HEK293T (cell line): ENCODE measurements at regions not wholly inside any gene's neighbourhood (a gene's known extent, or its start where the extent isn't known, plus 50 kb on each side); places are given as distances from the start of the nearest gene placed in this dataset.

Experiments used
- ARNT ChIP-seq: fragments of 450-650 bp; IDR thresholded peaks from 2 replicates; pipeline ENCODE4 v1.6.1; 2017; ENCODE audit warnings: mild to moderate bottlenecking
- BHLHE40 ChIP-seq: fragments of 450-650 bp; IDR thresholded peaks from 2 replicates; pipeline ENCODE4 v1.6.1; 2016; ENCODE audit warnings: mild to moderate bottlenecking, moderate library complexity, borderline replicate concordance
- FOXA1 ChIP-seq: fragments of 450-650 bp; IDR thresholded peaks from 2 replicates; pipeline ENCODE4 v1.6.1; 2016; ENCODE audit warnings: mild to moderate bottlenecking
- SP1 ChIP-seq: fragments of 450-650 bp; IDR thresholded peaks from 2 replicates; pipeline ENCODE4 v1.6.1; 2017
- SUZ12 ChIP-seq: fragments of 450-650 bp; IDR thresholded peaks from 2 replicates; pipeline ENCODE4 v1.6.1; 2016; ENCODE audit warnings: mild to moderate bottlenecking
- TF ChIP-seq, protein P1 (sequence below): fragments of 450-650 bp; IDR thresholded peaks from 2 replicates; pipeline ENCODE4 v1.6.1; 2016

DNA sequence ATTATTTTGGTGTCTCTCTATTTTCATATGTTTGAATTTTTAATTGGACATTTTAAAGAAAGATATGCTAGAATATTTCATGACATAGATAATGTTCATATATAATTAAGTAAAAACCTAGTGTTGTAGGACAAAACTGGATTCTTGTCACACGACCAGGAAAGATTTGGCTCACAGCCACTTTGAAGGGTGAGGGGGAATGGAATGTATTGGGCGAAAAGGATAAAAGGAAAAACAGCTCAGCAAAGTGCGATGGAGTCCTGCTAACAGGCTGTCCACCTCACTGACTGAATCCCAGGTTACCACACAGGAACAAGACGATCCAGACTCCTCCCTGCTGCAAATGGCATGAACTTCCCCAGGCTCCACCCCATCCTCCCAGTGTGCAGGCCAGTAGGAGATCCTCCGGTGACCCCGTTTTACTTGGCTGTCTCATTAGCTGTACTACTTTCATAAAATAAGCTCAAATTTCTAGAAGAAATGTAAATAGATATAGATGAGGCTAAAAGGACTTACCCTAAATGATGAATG is 186.2 kb downstream of the CD47 start:
- no peak for TF ChIP-seq ARNT
- TF ChIP-seq, protein P1, sequence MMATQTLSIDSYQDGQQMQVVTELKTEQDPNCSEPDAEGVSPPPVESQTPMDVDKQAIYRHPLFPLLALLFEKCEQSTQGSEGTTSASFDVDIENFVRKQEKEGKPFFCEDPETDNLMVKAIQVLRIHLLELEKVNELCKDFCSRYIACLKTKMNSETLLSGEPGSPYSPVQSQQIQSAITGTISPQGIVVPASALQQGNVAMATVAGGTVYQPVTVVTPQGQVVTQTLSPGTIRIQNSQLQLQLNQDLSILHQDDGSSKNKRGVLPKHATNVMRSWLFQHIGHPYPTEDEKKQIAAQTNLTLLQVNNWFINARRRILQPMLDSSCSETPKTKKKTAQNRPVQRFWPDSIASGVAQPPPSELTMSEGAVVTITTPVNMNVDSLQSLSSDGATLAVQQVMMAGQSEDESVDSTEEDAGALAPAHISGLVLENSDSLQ = no peak
- TF ChIP-seq BHLHE40 = no peak
- TF ChIP-seq SP1 = no peak
- TF ChIP-seq FOXA1 = no peak
- no peak for TF ChIP-seq SUZ12
